ENCODE measurements at regions not wholly inside any gene's neighbourhood (a gene's known extent, or its start where the extent isn't known, plus 50 kb on each side); places are given as distances from the start of the nearest gene placed in this dataset.
A peak's percentile ranks its signal among the peaks of the same experiment; 100 is the strongest.
"Not testable (repeated sequence)": the region's sequence is repeated elsewhere in the genome, so short reads cannot be mapped to it uniquely, and the experiment has no call there.

DNA sequence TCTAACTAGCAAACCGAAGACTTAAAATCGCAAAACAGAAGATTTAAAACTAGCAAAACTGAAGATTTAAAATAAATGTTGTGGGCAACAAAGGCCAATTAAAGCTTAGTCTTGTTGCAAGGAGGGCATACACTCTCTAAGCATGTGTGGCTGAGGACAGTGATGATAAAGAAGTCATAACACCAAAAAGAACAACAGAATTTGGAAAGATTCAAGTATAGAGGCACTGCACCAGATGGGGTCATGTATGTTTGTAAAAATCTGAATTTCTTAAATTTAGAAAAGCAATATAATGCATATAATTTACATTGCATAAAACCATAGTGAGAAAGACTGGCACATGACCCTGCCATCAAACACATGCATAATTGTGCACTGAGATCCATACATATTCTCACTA is 743.8 kb downstream of the TAF11L14 start:
- DNase-seq = no peak

DNA sequence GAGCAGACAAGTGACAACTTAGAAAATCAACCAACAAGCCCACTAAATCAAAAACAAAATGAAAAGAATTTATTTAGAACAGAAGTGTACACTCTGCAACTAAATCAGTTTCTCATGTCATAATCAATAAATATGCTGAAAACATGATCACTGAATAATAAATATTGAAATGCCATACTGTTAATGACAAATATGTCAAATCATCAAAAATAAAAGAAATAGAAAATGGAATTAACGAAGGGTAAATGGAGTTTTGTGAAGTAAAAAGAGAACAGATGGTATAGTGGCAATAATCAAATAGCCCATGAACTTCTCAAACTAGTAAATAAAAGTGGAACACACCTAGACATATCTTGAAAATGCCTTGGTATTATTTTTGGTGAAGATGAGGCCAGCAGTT is 744.9 kb downstream of the TAF11L14 start:
- no peak for DNase-seq

DNA sequence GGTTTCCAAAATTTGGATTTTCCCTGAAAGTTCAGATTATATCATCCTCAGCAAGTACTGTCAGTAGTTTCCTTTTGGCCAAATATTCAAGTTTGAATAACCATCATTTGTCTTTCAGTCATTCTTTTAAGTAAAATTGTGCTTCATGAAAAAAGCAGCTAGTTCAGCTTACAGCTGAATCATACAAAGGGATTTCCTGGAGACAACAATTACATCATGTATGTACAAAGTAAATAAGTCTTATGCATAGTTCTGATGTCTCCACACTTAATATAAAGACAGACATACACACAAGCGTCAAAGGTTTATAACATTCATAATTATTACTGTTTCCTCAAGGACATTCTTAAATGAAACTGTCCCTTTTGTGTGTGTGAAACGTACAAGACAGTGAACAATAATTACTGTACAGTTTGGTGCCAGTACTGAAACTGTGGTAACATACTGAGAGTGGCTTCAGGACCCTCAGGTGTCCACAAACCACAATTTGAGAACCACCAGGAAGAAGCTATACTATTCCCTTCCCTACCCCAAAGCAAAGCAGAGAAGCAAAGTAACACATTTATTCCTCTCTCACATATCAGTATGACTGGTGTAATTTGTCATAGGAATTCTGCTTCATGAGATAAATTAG is 746.6 kb downstream of the TAF11L14 start:
- DNase-seq = no peak

DNA sequence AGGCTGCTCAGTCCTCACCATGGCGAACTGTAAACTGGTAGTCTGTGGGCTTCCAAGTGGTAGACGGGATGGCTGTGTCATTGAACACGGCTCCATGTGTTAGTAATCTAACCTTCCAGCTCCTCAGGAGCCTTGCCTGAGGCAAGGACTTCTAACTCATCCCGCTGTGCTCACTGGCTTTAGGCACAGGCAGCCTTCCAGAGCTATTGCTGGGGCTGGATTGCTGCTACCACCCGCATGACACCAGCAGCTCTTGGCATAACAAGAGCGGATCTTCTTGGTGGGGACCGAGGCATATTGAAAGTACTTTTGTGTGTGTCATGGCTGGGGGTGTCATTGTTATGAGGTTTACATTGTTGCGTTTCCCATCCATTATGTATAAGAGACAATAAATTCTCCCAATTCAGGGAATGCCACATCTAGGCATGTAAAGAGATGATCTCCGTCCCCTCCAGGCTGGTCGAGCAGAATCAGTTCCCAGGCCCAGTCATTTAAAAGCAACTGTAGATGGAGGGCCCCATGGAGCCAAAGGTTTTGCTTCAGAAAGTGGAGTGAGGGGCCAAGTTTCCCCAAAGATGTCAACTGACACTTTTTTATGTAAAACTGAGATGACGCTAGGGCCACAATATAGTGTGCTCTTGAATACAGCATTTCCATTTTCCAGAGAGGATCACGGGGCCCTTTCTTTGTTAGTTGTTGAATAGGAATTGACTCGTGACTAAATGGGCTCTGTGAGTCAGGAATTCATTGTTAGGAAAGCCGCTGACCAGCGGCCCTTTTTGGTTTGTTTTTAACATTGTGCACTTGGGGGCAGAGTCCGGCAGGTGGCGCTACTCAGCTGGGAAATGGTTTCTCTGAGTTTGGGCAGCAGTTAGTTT is 759.5 kb downstream of the TAF11L14 start:
- DNase-seq = peak; percentile 1

DNA sequence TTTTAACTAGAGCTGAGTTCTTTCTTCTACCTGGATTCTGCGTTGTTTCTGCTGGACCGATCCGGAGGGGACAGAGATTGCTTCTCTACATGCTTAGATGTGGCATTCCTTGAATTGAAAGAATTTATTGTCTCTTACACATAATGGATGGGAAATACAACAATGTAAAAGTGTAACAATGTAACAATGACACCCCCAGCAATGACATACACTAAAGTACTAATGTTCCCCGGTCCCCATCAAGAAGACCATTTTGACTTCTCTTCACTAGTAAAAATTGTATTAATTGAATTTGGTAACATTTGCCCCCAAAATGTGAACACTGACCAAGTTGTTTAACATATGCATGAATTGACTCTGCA is 760.2 kb downstream of the TAF11L14 start:
- DNase-seq = no peak

DNA sequence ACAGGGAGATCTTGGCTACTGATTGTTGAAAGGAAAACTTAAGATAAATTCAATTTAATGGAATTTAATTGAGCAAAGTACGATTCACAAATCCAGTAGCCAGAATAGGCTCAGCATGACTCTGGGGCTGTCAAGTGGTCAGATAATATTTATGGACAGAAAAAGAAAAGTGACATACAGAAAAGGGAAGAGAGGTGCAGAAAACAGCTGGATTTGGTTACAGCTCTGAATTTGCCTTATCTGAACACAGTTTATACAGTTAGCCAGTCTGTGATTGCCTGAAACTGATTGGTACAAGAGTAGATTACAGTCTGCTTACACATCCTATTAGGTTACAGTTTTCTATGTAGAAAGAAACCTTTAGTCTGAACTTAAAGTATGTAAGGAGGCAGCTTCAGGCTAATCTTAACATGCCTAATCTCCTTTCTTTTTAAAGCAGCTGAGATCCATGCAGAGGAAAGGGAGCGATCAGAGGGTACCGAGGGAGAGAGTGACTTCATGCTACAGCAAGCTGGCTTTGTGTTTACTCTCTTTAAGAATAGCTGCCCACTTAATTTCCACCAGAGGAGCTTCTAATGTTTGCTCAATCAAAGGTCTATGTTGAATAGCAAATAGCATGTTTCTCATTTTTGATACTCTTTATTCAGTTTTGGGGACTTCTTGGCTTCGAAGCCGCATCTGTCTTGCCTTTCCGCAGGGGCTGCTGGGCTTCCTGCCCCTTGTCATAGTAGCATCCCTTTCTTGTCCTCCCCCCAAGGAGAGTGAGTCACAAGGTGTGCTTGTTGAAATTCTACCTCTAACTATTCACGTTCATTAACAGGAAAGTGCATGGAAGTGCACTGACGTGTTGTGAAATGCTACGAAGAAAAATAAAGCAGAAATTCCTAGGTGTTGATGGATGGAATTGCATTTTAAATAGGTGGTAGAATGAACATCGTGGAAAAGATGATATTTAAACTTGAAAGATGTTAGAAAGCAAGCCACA is 761.2 kb downstream of the TAF11L14 start:
- DNase-seq = no peak

DNA sequence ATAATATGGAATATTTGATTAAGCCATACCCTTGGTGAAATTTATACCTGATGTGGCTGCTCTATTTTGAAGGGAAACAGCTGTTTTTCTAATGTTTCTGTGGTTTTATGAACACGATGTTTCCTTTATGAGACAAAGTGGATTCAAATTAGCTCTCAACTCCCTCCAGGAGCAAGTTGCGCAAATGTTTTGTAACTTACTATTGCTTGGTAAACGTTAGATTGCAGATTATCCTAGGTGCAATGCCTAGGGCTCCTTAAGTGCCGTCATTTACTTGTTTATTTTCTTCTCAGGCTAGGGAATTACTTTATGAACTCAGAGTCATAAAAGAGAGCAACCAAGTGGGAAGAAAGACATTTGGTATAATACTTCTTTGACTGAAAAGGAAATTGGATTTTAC is 763.1 kb downstream of the TAF11L14 start:
- no peak for DNase-seq

DNA sequence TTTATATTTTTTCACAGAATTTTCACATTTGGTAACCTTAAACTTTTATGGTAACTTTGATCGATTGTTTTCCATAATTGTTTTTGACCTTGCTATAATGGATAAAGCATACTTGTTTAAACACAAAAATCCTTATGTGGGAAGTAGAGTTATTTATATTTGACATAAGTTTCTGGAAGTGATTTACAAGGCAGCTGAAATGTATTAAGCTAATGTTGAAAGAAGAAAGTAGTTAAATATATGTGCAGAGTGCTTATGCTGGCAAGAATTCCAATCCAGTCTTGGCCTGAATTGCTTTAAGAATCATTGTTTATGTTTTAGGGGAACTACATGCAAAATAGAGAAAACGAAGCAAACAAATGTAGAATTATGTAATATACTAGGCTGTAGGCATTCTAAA is 763.6 kb downstream of the TAF11L14 start:
- DNase-seq = no peak

DNA sequence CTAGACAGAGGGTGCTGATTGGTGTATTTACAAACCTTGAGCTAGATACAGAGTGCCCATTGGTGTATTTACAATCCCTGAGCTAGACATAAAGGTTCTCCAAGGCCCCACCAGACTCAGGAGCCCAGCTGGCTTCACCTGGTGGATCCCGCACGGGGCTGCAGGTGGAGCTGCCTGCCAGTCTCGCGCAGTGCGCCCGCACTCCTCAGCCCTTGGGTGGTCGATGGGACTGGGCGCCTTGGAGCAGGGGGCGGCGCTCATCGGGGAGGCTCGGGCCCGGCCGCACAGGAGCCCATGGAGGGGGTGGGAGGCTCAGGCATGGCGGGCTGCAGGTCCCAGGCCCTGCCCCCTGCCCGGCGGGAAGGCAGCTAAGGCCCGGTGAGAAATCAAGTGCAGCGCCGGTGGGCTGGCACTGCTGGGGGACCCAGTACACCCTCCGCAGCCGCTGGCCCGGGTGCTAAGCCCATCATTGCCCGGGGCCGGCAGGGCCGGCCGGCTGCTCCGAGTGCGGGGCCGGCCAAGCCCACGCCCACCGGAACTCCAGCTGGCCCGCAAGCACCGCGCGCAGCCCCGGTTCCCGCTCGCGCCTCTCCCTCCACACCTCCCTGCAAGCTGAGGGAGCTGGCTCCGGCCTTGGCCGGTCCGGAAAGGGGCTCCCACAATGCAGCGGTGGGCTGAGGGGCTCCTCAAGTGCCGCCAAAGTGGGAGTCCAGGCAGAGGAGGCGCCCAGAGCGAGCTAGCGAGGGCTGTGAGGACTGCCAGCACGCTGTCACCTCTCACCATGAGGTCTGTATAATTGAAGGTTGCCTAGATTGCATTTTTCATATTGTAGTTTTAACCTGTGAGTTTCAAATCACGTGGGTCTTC is 765.4 kb downstream of the TAF11L14 start:
- not testable (repeated sequence) for DNase-seq

DNA sequence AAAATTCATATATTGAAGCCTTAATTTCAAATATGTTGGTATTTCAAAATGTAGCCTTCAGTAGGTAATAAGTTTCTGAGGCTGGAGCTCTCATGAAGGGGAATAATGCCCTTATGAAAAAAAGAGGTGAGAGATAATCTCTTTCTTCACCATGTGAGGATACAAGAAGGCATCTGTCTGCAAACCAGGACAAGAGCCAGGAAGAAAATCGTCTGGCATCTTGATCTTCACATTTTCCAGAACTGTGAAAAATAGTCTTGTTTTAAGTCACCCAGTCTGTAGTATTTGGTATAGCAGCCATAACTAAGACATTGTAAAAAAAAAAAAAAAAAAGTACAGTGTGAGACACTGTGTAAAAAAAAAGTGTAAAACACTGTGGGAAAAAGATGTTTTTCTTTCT is 768.9 kb downstream of the TAF11L14 start:
- no peak for DNase-seq

DNA sequence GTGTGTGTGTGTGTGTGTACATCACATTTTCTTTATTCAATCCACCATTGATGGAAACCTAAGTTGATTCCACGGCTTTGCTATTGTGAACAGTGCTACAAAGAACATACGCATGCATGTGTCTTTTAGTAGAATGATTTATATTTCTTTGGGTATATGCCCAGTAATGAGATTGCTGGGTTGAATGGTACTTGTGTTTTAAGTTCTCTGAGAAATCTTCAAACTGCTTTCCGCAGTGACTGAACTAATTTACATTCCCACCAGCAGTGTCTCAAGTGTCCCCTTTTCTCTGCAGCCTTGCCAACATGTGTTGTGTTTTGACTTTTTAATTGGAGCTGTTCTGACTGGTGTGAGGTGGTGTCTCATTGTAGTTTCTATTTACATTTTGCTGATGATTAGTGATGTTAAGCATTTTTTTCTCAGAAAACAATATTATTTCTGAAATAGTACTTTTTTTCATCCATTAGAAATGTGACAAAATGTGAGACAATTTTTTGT is 769.7 kb downstream of the TAF11L14 start:
- DNase-seq = no peak

DNA sequence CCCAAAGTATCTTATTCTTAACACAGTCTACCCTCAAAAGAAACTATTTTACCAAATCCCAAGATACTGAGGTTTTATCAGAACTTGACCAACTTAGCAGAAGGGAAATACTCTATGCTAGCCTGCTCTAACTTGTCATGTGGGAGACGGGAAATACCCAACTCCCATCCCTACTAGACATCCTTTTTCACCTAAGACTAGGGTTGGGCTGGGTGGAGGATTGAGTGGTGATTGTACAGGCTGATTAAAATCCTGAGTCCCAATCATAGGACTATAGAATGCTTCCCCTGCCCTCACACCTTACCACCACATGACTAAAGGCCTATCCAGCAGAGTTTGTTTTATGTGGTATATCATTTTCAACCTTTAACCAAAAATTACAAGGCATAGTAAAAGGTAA is 786.5 kb downstream of the TAF11L14 start:
- no peak for DNase-seq

DNA sequence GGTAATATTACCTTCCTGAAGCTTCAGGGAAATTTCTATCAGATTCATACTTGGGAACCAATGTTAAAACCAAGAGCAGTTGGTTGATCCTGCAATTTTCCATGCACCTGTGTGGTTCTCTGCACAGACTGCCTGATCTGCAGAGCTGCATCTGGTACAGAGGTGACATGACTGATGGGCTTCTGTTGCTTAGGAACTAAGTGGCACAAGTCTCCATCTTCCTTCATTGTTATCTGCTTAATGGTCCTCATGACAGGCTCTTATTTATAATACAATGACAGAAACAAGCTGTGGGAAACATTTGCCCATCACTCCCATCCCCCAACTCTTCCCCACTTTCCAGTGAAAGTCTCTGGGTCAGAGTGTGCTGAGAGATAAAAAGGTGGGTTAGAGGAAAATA is 799.1 kb downstream of the TAF11L14 start:
- DNase-seq = no peak

DNA sequence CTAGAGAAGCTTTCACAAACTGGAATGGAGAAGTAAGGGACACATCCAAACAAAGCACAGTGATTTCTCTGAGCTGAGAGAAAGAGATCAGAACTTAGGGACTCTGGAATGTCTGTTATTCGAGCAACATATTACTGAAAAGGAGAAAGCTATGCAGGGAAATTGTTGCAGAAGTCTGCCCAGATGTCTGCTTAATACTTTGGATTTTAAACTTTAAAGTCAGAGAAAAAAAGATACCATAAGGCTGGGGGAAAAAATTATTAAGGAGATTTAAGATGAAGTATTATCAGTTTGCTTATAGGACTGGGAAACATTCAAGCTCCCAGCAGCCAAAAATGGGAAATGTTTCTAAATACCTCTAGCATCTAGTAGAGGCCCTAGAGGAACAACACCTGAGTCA is 803.9 kb downstream of the TAF11L14 start:
- no peak for DNase-seq

DNA sequence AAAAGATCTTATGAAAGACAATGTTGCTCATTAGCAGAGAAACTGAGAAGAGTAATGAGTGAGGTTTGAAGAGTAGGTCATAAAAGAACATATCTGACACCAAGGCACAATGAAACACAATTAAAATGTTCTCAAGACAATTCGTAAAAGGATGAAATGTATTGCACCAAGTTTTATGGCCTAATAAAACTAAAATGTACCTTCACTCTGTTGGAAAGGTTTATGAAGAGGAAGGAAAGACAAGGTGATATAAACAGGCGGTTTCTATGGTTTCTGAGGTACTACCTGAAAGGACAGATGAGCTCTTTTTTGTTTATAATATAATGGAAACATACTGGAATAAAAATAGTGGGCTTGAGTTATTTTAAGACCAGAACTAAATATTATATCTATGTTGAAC is 821.3 kb downstream of the TAF11L14 start:
- no peak for DNase-seq

DNA sequence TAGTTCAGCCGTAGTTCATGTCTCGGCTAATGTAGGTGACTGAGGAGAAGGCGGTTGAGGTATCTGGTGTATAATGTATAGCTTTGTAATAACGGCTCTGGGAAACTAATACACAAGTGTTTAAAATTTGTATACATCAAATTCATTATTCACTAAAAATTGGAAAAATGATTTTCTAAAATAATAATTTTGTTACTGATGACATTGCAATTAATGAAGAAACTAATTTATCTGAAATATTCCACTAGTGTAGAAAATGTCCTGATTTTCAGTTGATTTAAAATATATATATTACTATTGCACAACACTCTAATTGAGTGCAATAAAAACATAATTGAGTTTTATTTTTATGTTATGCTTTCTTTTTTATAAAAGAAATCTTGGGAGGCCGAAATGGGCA is 823.0 kb downstream of the TAF11L14 start:
- no peak for DNase-seq

DNA sequence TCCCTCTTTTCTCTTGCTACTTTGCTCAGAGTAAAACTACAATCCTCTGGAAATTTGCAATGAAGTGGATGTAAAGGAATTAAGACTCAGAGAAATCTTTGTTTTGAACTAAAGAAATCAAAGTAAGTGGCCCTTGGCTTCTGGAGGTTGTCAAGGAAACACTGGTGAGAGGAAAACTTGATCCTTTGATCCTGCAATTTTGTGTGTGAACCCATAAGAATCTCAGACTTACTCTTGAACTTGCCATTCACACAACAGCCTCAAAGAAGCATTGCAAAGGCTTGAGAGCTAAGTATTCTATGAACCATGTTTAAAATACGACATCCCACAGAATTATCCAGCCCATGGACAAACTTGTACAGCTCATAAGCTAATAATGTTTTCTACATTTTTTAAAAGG is 827.5 kb downstream of the TAF11L14 start:
- DNase-seq = no peak

DNA sequence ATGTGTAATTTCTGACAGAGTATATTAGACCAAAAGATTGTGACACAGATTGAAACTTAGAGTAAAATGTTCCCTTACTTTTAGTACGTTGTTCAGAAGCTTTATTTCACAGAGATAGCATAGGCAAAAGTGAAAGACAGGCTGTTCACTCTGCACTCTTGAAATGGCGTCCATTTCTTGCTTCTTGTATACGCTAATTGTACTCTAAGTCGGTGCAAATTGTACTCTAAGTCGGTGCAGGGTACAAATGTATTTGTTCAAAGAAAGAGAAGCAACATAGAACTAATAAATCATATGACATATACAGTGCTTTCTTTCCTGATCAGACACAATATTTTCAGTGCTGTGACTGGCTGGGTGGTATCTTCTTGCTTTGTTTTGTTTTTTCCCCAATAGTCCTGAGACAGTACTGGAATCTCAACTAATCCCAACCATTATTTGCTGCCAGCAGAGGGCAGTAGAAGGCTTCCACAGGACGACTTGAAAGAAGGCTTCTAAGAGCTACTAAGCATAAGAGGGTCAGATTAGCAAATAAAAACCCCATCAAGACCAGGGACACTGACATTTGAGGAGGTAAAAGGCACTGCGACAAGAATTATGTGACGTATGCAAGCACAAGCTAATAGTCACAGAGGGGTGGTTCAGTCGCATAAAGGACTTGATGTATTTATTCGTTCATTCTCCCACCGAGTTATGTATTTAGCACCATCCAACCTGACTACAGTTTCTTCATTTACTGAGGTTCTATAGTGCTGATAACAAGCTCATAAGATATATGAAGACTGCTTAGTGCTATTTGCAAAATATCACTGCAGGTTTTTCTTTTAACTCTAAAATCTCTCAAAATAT is 831.8 kb downstream of the TAF11L14 start:
- peak; percentile 17 for DNase-seq

DNA sequence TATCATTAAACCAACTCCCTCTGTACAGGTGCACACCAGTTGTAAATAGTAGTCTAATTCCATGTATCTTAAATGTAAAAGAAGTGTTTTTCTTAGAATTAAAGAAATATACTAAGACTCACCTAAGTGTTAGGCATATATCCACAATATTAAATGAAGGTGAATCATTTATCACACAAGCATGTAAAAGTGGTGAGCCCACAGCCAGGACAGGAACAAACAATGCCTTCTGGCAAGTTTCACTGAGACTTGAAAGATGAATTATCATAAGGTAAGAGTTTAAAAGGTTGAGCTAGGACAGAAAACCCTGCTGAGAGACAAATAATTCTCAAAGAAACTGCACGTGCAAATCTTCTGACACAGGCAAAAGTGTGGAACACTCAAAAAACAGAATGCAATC is 832.5 kb downstream of the TAF11L14 start:
- no peak for DNase-seq

DNA sequence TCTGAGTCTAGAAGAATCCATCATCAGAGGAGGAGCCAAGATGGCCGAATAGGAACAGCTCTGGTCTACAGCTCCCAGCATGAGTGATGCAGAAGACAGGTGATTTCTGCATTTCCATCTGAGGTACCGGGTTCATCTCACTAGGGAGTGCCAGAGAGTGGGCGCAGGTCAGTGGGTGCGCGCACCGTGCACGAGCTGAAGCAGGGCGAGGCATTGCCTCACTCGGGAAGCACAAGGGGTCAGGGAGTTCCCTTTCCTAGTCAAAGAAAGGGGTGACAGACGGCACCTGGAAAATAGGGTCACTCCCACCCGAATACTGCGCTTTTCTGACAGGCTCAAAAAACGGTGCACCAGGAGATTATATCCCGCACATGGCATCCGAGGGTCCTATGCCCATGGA is 837.5 kb downstream of the TAF11L14 start:
- not testable (repeated sequence) for DNase-seq

DNA sequence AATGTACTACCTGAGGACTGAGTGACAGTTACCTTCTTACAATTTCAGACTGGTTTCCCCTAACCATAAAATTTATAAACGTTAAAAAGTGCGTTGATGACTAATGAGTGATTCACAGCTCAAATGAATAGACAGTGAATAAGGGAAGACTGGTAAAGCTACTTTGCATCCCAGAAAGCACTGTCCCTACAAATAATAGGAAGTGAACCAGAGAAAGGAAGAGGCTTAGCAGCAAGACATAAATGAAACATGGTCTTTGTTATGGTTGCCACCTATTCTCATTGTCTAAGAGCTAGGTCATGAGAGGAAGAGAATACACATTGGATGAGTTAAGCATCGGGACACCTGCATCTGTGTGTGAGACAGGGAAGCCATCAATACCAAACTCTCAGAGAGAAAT is 849.2 kb downstream of the TAF11L14 start:
- DNase-seq = no peak

Data from EL (cell line).